HG03196 (cell line): ENCODE measurements at regions not wholly inside any gene's neighbourhood (a gene's known extent, or its start where the extent isn't known, plus 50 kb on each side); places are given as distances from the start of the nearest gene placed in this dataset.

ENCODE experiments used
- ATAC-seq: cut with Tn5 transposase; IDR thresholded peaks from one replicate; pipeline ENCODE4 v1.9.1; 2021; ENCODE audit not compliant: unreplicated experiment

DNA sequence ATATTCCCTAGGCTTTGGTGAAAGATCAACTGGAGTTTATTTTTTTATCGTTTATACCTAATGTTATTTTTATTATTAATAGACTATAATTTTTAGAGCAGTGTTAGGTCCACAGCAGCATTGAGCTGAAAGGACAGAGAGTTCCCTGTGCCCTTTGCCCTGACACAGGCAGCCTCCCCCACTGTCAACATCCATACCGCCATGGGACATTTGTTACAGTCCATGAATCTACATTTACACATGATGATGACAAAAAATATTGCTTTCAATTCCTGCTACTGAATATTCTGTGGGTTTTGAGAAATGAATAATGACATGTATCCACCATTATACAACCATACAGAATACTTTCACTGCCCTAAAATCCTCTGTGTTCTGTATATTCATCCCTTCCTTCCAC is 1297.5 kb upstream of the SORCS1 start:
- ATAC-seq = no peak

DNA sequence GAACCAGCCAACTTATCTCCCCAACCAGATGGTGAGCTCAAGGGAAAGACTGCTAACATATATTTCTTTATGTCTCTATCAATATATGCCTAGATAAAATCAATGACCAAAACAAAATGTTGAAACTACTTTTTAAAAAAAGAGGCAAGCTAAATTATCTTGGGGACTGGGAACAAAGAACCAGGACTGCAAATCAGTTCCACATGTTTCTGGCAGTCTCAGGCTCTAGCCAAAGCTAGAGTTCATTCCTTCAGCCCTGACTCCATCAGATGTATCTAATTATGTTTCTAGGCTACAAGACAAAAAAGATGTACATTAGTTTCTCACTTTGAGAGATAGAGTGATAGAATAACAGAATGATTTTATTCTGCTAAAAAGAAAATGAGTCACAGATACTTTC is 1290.3 kb upstream of the SORCS1 start:
- no peak for ATAC-seq

DNA sequence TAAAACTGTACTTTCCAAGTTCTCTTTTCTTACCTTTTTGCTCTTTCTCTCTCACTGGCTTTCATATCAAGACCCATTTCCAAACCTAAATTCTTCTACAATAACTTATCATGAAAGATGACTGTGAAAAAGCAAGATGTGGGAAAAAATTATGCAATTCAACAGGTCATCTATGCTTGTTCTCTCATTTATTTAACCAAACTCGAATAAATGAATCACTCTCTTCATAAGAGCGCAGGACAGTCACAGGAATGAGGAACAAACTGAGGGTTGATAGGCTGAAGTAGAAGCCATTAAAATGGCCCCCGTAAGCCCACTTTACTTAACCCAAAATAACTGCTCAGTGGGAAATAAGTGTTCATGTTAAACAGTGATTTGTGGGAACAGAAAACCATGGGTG is 1289.7 kb upstream of the SORCS1 start:
- ATAC-seq = no peak

- no peak for ATAC-seq
Measured at GRCh38 chr10:108453166-108453565, 1288.7 kb upstream of the SORCS1 start.

DNA sequence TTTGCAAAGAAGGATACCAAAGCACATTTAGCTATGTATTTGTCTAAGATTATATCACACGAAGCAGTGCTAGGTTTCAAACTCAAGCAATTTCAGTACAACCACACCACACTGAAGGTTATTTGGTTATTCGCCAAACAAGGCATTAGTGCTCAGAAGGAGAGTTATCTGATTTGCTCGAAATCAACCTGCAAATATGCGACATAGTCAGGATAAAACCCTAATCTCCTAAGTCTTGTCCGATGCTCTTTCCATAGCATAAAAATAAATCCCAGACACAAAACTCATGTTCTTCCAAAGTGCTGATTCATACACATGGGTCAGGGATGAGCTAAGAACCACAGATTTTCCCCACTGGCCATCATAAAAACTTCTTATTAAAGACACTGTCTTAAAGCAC is 1288.0 kb upstream of the SORCS1 start:
- no peak for ATAC-seq

DNA sequence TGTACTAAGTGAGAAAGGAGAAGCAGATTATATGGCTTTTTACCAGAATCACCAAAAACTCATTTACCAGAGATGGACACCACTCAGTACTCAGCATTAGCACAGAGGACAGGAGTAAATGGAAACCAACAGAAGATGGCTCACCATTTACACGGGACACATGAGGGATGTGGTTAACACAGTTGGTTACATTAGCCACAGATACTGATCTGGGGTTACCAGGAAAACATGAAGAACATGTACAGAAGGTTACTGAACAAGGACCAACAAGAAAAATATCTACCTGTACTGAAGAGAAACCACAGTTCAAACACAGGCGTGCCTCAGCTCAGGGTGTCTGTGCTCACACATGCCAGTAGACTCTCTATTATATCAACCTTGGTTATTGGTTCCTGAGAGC is 1285.8 kb upstream of the SORCS1 start:
- no peak for ATAC-seq

DNA sequence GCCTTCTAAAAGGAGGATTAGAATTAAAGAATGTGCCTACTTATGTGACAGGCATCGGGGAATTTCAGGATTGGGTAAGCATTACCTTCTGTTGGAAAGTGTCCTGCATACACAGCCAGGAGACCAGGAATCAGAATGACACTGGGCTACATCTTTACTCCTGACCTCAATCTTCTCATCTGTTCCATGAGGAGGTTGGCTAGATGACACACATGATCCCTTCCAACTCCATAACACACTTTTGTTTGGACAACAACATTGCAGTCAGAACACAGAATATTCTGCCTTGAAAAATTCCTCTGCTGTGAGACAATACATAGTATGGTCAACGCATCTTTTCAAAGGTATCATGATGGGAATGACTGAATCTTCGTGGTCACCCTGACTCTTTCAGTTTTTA is 1281.2 kb upstream of the SORCS1 start:
- no peak for ATAC-seq

- ATAC-seq = peak; percentile 73
Measured at GRCh38 chr10:108443636-108444035, 1279.1 kb upstream of the SORCS1 start.

- ATAC-seq = no peak
Measured at GRCh38 chr10:108439397-108439796, 1274.9 kb upstream of the SORCS1 start.

DNA sequence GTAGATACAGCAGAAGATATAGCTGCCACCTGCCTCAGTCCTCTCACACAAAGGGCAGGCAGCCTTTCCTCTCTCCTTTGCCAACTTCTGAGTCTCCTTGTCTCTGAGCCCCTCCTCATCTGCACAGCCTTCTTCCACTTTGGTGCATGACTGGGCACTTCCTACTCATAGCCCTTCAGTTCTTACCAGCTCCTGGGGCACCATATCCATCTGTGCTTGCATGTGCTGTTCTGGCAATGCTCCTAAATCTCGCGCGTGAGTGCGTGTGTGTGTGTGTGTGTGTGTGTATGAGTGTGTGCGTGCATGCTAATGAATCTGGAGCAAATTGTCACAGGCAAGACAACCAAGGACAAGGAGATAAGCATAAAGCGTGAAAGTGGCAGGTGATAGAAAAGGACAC is 1271.6 kb upstream of the SORCS1 start:
- ATAC-seq = no peak

DNA sequence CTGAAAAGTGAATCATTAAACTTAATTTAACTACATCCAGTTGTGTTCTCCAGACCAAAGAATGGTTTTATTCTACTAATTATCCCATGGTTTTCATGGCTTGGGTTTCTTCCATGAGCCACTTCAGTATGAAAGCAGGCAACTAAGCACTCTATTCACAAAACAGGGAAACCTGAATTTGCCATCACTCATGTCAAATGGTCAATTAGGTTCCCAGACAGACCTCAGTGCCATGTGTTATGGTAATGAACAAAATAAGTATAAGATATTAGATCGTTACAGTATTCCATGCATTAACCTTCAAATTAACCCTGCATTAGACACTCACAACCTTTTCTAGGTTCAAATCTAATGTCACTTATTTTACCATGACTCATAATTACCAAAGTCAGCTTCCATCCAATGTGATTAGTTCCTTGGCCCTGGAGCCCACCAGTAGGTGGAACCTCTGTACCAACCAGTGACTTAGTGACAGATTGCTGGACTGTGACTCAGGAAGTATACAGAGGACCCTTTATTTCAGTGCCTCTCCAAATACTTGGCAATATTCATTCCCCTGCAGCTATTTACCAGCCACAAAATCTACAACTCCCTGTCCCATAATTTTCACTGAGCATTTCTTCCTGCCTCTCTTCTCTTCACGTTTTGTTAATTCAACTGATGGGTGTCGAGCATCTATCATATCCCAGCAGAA is 1270.2 kb upstream of the SORCS1 start:
- ATAC-seq = no peak

DNA sequence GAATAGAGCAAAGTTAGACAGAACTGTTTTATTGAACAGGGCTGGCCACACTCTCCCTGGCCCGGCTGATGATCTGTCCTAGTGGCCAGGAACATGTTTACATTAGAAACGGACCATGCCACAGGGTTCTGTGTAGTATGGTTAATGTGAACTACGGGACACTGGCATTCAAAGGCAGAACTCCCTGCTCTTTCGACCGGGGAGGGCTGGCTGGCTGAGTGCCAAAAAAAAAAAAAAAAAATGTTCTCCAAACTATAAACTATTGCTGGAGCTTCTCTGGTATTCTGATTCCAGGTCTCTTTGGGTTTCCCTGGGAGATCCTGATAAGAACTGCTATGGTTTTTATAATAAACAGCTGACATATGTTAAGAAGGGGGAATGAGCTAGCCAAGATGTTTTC is 1262.6 kb upstream of the SORCS1 start:
- no peak for ATAC-seq

DNA sequence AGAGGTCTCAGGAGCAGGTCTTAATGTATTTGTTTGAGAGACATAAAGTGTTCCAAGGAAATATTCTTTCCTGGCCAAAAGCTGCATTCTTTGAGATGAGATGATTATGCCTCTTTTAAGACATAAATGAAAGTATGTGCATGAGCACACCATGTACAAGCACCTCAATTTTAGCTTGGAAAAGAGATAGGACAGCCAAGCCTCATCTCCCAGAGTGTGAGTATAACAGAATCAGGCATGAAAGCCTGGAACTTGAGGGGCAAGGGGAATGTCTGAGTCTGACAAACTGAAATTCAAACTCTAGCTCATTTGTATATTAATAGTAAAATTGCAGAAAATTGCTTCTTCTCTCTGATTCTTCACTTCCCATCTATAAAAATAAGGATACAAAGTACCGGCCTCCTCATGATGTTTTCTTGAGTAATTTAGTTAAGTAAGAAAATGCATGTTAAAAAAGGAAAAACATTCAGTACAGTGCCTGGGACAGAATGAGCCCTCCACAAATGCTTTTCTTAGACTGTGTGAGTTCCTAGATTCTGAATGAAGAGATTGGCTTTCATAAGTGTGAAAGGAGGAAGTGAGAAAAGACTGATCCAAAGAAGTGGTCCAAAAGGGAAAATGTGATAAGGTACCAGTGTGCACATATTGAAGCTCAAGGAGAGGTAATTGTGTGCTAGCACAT is 1260.9 kb upstream of the SORCS1 start:
- ATAC-seq = no peak

DNA sequence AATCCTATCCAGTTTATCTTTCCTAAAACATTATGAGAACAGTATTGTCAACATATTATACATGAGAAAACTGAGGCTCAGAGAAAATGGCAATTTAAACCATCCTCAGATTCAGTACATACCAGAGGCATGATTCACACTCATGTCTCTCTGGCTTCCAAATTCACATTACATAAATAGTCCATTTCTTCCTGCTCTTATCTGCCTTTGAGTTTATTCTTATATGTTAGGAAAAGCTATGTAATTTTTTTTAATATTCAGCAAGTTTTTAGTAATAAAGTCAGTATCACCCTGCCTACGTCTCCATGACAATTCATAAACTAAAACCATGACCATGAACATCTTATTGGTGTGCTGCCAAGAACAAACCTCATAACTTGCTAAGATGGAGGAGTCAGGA is 1260.2 kb upstream of the SORCS1 start:
- ATAC-seq = no peak

DNA sequence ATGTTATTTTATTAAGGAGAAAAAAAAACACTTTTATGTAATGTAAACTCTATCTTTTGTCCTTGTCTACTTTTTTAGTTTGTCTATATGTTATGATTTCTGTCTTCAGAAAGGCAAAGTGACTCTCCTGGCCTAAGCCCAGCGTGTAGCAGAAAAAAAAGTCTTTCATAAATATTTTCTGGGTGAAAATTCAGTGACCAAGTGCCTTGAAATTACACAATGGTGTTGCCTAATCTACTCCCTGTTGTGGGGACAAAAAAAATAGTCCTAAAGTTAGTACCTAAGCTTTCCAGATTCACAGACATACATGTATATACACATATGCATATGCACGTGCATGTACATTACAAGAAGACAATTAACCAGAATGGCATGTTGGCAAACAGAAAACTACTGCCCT is 1257.8 kb upstream of the SORCS1 start:
- no peak for ATAC-seq

DNA sequence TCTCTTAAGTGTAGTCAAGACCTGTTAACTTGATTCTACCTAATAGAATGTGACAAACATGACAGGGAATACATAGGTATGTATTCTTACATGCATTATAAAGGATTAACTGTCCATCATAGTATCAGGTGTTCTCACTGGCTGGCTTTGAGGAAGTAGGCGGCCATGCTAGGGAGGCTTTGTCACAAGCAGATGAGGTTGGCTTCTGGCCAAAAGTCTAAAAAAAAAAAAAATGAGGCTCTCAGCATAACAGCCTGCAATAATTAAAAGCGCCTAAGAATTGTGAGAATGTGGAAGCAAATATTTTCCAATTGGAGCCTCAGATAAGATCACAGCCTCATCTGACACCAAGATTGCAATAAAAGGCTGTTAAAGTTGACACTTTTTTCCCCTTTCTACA is 1256.8 kb upstream of the SORCS1 start:
- no peak for ATAC-seq

DNA sequence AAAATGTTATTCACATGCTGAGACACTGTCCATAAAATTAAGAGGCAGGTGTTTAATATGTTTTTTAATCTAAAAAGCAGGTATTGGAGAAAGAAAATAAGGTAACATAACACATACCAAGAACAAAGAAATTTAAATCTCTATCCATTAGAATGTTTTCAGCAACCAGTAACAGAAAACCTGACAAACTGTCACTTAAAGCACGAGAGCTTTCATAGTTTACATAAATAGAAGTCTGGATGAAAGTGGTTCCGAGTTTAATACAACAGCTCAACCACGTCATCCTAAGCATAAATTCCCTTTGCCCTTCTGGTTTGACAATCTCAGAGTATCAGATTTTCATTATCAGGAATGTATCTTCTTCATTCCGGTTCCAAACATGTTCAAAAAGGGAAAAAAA is 1249.4 kb upstream of the SORCS1 start:
- no peak for ATAC-seq

DNA sequence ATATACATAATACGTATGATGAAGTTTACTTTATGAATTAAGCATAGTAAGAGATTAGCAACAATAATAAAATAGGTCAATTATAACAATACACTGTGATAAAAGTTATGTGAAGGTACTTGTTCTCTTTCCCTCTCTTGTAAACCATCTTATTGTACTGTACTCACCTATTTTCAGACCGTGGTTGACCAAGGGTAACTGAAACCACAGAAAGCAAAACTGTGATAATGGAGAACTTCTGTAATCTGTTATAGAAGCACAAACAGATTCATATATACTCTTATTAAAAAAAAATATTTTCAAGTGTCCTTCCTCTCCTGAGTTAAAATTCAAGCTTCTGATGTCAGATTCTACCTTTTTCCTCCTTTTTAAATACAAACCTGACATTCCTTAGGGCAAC is 1247.8 kb upstream of the SORCS1 start:
- ATAC-seq = no peak

DNA sequence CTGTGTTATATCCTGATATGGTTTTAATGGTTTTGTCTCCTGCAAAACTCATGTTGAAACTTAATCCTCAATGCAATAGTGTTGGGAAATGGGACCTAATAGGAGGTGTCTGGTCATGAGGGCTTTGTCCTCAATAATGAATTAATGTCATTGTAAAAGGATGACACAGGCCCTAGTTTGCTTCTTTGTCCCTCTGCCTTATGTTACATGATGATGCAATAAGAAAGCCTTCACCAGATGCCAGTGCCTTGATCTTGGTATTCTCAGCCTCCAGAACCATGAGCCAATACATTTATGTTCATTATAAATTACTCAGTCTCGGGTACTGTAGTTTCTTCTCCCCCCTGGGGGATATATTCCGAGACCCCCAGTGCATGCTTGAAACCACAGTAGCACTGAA is 1247.4 kb upstream of the SORCS1 start:
- ATAC-seq = no peak

GRCh38 chr10:108411206-108411605 is 1246.7 kb upstream of the SORCS1 start:
- no peak for ATAC-seq

DNA sequence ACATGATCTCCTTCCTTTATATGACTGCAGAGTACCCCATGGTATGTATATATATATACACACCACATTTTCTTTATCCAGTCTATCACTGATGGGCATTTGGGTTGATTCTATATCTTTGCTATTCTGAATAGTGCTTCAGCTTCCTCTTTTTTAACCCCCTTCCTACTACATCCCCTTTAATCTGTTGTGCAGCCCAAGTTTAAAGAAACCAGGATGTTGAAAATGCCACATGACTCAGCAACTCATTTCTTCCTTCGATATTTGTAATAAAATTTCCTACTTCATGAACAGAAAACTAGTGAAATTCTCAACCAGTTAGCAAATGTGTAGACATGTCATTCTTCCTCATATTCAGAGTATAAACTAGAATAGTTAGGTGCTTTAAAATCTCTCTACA is 1245.7 kb upstream of the SORCS1 start:
- no peak for ATAC-seq

- ATAC-seq = no peak
Measured at GRCh38 chr10:108409306-108409705, 1244.8 kb upstream of the SORCS1 start.

- ATAC-seq = no peak
Measured at GRCh38 chr10:108404155-108404554, 1239.6 kb upstream of the SORCS1 start.
